Sigmoid colon (tissue), 4 donors: ENCODE measurements at regions not wholly inside any gene's neighbourhood (a gene's known extent, or its start where the extent isn't known, plus 50 kb on each side); places are given as distances from the start of the nearest gene placed in this dataset.

Experiments used
- CTCF ChIP-seq, 4 experiments: fragments of 450-650 bp in 3 of 4; fragments of 200-600 bp in 1 of 4; IDR thresholded peaks; one replicate each; pipeline ENCODE4 v1.5.1; 2016 to 2019; ENCODE audit warnings: antibody characterized with exemption in 4 of 4, mild to moderate bottlenecking in 3 of 4, moderate library complexity in 2 of 4
- POLR2A ChIP-seq, 2 donors: fragments of 450-650 bp; IDR thresholded peaks; one replicate each; pipeline ENCODE4 v1.6.1; 2016; ENCODE audit warnings: antibody characterized with exemption in 2 of 2, mild to moderate bottlenecking in 2 of 2, moderate library complexity in 2 of 2
- POLR2AphosphoS5 ChIP-seq, 4 donors: sonication (generic); formaldehyde crosslinking; IDR thresholded peaks; one replicate each; pipeline ENCODE4 v1.6.1; 2017; ENCODE audit warnings: antibody characterized with exemption in 4 of 4

- no peak for TF ChIP-seq POLR2A (IDR thresholded peaks at IDR 0.05)
- TF ChIP-seq CTCF (IDR thresholded peaks at IDR 0.05) = no peak
- TF ChIP-seq POLR2AphosphoS5 (IDR thresholded peaks at IDR 0.05) = no peak
Observed at GRCh38 chr20:53872081-53872541, 198.3 kb downstream of the BCAS1 start.
